Bronchial epithelial cell (primary cell): ENCODE measurements at regions not wholly inside any gene's neighbourhood (a gene's known extent, or its start where the extent isn't known, plus 50 kb on each side); places are given as distances from the start of the nearest gene placed in this dataset.

Experiments used
- DNase-seq: peaks from one replicate; pipeline ENCODE4 v3.0.0-alpha.2; 2010; ENCODE audit warnings: low read depth
- FAIRE-seq: peaks from 2 replicates; lab custom pipeline; 2011; peaks lifted over from hg19 to GRCh38; lab: Jason Lieb, UNC
- H3K27me3 ChIP-seq: 2 replicates; pipeline ENCODE4 v1.5.1; 2011; ENCODE audit warnings: low read length; ENCODE audit not compliant: control insufficient read depth, insufficient read depth
- H3K36me3 ChIP-seq: 2 replicates; pipeline ENCODE4 v1.5.1; 2011; ENCODE audit warnings: low read length; ENCODE audit not compliant: control insufficient read depth, insufficient read depth
- H3K4me3 ChIP-seq: 2 replicates; pipeline ENCODE4 v1.5.1; 2011; ENCODE audit warnings: mild to moderate bottlenecking, low read depth, low read length, control low read depth
- TF ChIP-seq, protein P1 (sequence below): IDR thresholded peaks from 2 replicates; pipeline ENCODE4 v1.5.1; 2011; ENCODE audit warnings: mild to moderate bottlenecking, moderate library complexity, low read length, control low read depth, inconsistent platforms; ENCODE audit not compliant: insufficient read depth, severe bottlenecking

DNA sequence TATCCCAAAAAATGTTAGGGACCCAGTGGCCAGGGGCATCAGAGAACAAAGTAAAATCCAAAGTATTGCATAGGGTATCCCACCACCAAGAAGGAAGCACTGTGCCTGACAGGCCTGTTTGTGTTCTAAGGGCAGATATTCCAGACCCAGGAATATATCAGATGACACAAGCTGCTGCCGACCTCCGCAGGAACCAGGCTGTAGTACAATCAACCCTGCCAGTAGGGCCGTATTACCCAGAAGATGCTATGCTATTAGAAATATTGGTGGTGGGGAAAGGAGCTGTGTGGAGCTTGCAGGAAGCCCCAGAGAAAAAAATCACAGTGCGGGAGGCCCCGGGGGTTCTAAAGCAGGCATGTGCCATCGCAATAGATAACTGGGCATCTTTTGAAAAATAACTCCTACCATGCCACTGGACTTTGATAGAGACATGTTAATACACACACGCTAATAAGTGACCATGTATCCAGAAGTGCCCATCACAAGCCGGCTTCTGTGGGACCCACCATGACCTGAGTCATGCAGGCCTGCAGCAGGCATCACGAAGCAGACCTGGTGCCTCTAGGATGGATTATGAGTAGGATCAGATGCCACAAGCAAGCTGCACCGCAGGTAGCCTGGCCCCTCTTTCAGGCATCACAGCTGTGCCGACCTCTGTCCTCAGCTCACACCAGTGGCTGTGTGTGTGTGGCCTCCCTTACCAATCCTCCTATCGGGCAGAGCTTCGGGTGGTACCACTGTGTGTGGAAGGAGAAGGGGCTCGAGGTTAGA is 242.7 kb downstream of the BCL11B start:
- Histone ChIP-seq H3K27me3 (no peaks in the 10 kb centered on the region), H3K4me3 (no peak overlapping the region), H3K36me3 (no peaks in the 10 kb centered on the region)
- no peak for FAIRE-seq
- TF ChIP-seq, protein P1, sequence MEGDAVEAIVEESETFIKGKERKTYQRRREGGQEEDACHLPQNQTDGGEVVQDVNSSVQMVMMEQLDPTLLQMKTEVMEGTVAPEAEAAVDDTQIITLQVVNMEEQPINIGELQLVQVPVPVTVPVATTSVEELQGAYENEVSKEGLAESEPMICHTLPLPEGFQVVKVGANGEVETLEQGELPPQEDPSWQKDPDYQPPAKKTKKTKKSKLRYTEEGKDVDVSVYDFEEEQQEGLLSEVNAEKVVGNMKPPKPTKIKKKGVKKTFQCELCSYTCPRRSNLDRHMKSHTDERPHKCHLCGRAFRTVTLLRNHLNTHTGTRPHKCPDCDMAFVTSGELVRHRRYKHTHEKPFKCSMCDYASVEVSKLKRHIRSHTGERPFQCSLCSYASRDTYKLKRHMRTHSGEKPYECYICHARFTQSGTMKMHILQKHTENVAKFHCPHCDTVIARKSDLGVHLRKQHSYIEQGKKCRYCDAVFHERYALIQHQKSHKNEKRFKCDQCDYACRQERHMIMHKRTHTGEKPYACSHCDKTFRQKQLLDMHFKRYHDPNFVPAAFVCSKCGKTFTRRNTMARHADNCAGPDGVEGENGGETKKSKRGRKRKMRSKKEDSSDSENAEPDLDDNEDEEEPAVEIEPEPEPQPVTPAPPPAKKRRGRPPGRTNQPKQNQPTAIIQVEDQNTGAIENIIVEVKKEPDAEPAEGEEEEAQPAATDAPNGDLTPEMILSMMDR, result no peak
- no peak for DNase-seq

DNA sequence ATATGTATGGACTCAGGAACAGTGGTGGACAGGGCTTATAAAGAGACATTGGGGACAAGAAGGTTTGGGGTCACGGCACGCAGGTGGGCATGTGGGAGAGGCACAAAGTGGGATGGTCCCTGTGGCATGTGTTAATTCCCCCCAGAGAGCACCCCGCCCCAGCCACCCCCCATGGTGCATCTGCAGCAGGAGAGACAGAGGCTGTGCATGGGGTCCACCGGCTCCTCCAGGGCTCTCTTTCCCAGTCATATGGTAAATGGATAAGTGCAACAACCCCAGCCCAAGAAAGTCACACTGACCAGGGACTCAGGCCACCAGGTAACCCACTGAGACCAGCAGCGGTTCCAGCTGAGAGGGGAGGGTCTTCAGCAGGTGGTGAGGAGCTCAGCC is 242.1 kb downstream of the BCL11B start:
- no peak for FAIRE-seq
- TF ChIP-seq, protein P1, result no peak
- DNase-seq, result no peak
- Histone ChIP-seq H3K36me3 (no peaks in the 10 kb centered on the region), H3K4me3 (no peak overlapping the region), H3K27me3 (no peaks in the 10 kb centered on the region)

DNA sequence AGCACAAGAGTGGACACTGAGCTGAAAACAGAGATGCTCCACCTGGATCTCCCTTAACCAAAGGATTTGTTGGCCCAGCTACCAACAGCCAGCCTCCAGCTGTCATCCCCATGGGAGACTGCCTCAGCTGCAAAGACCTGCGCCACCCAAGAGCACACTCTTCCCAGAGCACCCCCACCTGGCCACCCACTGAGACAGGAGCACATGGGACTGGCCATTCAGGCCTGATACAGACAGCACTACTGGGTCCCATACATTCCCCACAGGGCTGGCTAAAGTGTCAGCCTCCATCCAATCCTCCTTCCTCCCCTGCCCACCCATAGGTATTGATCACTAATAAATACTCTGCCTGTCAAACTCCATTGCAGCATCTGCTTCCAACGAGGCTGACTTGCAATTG is 241.5 kb downstream of the BCL11B start:
- no peaks in the 10 kb centered on the region for H3K36me3 ChIP-seq
- FAIRE-seq, result no peak
- H3K27me3 ChIP-seq, result no peaks in the 10 kb centered on the region
- TF ChIP-seq, protein P1, result no peak
- H3K4me3 ChIP-seq, result no peak overlapping the region
- DNase-seq, result no peak

DNA sequence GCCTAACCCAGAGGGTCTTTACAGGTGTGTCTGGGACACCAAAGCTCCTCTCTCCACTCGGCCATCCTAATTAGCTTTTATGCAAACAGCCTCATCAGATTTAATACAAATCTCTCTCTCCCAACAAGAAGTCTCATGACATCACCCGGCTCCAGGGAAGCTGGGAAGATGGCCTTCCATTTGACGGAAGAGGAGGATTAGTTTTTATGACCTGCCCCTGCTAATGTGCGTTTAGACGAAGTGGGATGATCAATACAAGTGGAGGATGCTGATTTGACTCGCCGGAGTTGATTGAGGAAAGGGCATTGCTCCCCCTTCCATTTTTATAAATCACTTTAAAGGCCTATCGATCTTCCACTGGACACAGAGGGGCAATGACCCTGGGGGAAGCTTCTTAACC is 239.2 kb downstream of the BCL11B start:
- no peak overlapping the region for H3K4me3 ChIP-seq
- TF ChIP-seq, protein P1, result no peak
- DNase-seq, result no peak
- H3K27me3 ChIP-seq, result no peaks in the 10 kb centered on the region
- FAIRE-seq, result no peak
- no peaks in the 10 kb centered on the region for H3K36me3 ChIP-seq

DNA sequence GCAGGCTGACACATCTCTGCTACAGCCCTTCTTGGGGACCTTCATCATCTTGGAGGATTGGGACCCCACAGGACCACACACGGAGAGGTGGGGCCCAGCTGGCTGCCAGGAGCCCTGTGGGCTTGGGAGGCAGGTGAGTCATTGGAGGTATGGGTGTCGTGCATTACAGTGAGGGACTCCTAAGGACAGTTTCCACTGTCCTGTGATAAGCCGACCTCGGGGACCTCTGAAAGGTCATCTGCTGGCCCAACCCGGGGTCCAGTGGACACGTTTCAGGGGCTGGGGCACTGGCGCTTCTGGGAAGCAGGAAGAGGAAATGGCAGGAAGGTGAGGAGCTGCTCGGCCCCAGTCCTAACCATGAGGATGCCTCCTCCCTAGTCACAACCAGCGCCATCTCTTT is 238.0 kb downstream of the BCL11B start:
- FAIRE-seq (no peak), DNase-seq (no peak)
- TF ChIP-seq, protein P1, result no peak

DNA sequence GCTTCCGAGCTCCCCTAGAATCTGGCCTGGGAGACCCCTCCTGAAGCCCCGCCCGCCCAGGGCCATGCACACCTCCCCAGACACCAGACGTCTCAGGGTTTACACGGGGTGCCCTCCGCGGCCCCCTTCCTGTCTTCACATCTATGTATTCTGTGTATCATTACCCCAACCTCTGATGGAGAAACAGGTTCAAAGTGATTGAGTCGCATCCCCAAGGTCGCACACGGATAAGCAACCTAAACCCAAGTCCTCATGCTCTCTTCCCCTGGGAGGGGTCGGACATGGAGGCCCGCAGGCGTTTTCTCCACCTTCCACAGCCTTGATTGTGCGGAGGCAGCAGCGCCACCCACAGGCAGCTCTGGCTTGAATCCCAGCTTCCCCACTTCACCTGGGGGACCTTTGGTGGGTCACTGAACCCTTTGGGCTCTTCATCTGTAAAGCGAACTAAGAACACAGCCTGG is 237.3 kb downstream of the BCL11B start:
- no peak overlapping the region for H3K4me3 ChIP-seq
- DNase-seq, result no peak
- TF ChIP-seq, protein P1, result no peak
- H3K27me3 ChIP-seq, result no peaks in the 10 kb centered on the region
- no peak for FAIRE-seq
- no peaks in the 10 kb centered on the region for H3K36me3 ChIP-seq

More for the DNA sequence above, 238.0 kb downstream of the BCL11B start:
- no peaks in the 10 kb centered on the region for H3K36me3 ChIP-seq
- H3K4me3 ChIP-seq, result no peak overlapping the region
- H3K27me3 ChIP-seq, result no peaks in the 10 kb centered on the region
